GM19397 (cell line): ENCODE measurements at regions not wholly inside any gene's neighbourhood (a gene's known extent, or its start where the extent isn't known, plus 50 kb on each side); places are given as distances from the start of the nearest gene placed in this dataset.

Source experiments
- ATAC-seq: cut with Tn5 transposase; IDR thresholded peaks from one replicate; pipeline ENCODE4 v1.9.1; 2021; ENCODE audit warnings: mild to moderate bottlenecking, moderate library complexity; ENCODE audit not compliant: unreplicated experiment

DNA sequence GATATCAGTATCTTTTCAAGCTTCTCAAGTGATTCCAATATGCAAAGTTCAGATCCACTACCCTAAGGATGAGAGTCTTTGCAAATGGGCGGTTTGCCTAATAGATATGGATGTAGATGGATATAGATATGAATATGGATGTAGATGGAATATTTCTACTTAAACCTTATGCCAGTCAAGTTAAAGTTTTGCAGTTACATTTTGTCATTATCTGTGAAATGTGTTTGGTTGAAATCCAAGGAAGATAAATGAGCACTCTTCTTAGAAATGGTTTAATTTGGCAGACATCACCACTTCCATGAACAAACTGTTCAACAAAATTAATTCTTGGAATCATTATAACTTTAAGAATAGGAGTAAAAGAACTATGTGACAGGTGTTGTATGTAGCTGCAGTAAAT is 1066.6 kb downstream of the PCDH18 start:
- no peak for ATAC-seq

DNA sequence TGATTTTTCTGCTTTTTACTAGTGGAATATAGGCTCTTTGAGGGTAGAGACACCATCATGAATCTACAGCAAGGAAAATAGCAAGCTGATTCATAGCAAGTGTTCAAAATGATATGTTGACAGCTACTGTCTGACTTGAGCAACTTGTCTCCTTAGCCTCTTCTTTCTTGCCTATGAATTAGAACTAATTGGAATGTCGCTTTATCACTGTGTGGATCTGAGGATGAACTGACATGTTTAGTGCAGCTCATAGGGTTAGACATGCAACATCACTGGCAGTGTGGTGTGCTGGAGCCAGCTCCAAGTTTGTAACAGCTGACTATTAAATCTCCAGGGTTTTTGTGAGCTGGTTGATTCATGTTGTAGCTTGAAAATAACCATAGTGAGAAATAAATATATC is 1068.4 kb downstream of the PCDH18 start:
- ATAC-seq: no peak

DNA sequence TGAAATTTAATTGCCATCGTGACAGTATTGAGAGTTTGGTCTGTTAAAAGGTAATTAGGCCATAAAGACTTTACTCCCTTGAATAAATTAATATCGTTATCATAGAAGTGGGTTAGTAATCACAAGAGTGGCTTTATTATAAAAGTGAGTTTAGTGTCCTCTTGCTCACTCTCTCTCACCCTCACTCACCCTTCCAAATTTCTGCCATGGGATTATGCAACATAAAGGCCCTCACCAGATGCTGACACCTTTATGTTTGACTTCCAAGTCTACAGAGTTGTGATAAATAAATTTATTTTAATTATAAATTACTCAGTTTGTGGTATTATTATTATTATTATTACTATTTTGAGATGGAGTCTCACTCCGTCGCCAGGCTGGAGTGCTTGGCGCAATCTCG is 1070.8 kb downstream of the PCDH18 start:
- ATAC-seq: no peak

DNA sequence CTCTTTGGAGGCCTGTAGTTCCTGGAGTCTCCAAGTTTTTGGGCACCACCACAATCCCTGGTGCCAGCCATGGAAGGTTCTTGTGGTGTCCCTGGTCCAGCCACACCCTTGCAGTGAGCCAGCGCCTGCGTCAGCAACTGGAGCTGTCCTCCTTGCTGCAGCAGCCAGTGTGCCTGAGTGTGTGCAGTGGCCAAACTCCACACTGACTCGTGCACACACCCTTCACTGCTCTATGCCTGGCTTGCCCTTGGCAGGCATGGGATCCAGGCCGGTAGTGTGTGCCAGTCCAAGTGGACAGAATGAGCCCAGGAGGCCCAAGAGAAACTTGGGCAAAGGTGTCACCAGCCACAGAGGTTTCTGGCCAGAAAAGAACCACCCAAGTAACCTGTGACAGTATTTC is 1074.0 kb downstream of the PCDH18 start:
- ATAC-seq: no peak

DNA sequence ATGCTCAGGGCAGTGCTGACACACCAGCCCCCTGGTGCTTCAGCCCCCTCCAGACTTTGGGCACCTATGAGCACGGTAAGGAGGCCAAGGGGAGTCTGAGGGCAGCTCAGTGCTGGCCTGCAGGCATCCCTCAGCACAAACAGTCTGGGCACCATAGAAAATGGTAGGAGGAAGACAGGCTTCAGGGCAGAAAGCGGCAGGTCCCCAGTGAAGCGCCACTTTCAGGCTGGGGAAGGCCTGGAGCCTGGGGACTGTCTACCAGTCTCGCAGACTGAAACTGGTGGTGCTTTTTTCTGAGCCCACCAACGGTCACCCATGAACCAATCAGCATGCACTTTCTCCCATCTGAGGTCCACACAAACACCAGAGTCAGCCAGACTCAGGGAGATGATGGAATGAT is 1074.7 kb downstream of the PCDH18 start:
- ATAC-seq: no peak

DNA sequence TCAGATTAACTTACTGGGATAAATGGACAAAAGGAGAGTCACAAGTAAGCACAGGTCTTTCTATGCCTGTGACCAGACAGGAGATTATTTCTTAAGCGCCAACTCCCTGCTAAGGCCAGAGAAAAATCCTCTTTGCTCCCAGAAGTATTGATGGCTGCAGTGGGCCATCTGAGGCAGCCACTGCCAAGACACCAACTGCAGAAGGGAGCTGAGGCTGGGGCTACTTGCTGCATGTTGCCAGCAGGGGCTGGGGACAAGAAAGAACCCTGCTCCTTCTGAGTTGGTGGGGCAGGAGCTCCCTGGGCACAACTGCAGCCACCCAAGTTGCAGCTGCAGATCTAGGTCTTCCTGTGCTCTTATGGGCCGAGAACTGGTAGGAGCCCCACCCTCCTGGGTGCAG is 1075.3 kb downstream of the PCDH18 start:
- ATAC-seq: no peak

DNA sequence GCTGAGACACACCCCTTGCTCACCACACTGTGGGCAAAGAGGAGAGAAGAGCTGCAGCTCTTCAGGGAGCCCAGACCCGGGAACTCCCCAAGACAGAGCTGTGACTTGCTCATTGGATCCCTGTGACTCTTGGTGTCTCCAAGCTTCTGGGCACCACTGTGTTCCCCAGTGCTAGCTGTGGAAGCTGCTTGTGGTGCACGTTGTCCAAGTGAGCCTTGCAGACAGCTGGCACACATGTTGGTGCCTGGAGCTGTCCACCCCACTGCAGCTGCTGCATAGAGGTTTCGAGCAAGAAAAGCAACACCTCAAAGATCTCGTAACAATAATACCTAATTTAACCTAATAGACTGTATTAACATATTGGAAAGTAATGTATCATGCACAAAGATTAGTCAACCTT is 1089.3 kb downstream of the PCDH18 start:
- ATAC-seq: no peak

DNA sequence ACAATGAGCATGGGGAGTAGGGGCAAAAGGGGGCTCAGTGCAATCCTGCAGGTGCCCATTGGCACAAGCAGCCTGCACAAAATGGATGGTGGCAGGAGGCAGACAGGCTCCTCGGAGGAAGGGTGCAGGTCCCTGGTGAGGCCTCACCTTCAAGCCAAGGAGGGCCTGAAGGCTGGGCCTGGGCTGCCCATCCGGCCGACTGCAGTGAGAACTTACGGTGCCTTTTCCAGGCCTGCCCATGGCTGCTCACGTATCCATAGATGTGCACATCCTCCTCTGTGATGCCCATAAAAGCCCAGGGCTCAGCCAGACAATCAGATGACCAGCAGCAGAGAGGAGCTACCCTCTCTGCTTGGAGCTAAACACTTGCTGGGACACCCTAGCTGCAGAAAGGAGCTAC is 1089.8 kb downstream of the PCDH18 start:
- ATAC-seq: no peak

DNA sequence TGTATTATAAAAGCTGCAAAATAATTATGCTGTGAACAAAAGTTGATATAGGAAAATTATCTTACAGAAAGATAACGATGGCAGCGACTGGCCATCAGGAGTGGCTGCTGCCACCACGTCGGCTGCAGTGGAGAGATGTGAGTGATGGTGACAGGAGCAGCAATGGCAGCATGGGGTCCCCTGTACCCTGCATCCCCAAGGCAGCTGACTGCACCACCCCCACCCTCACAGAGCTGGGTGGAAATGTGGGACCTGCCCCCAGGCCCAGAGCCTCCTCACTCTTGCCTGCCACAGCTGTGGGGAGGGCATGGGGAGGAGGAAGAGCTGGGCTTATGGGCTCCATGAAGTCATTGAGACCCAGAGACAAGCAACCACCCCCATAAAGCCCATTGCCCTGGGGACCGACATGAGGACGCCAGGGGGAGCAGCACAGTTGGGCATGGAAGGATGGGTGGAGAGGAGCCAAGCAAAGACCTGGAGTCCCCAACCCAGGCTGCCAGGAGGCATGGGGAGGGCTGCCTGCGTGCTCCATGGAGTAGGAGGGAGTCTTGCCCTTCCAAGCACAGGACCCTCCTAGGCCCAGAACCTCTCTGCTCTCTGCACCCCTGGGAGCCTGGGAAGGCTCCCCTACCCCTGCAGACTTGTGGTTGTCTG is 1090.5 kb downstream of the PCDH18 start:
- no peak for ATAC-seq

DNA sequence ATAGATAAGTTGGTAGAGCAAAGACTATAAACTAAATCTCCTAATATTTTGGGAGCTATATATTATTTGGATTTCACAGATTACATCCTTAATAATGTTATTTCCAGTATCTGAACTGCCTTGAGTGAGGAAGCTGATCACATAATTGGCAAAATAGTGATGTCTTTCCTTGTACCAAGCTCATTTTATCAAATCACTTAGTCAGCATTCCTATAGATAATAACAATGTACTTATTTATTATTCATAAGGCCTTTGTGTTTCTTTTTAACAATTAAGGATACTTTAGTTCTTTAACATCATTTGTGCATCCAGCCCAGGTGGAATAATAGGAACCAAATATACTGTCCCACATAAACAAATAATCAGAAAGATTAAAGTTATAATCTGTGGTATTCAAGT is 1093.6 kb downstream of the PCDH18 start:
- ATAC-seq: no peak

DNA sequence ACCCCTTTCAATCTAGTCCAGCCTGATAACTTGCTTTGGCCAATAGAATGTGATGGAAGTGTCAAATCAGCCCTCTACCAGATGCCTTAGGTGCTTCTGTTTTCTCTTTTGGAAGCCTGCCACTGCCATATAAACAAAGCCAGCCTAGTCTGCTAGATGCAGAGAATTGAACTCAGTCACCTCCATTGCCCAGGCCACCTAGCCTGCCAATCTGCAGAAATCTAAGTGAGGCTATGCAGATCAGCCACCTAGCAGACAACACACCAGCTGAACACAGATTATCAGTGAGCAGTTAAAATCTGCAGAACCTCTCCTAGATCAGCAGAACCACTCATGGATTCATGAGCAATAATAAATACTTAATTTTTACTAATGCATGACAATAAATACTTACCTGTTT is 1108.2 kb downstream of the PCDH18 start:
- no peak for ATAC-seq

DNA sequence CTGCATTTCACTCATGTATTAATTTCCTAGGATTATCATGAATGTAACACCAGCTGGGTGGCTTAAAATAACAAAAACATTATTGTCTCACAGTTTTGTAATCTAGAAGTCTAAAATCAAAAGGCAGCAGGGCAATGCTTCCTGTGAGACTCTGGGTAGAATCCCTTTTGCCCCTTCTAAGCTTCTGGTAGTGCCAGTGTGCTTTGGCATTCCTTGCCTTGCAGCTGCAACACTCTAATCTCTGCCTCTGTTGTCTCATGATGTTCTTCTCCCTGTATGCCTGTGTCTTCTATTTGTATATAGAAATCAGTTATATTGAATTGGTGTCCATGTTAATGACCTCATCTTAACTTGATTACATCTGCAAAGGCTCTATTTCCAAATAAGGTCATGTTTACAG is 1117.3 kb downstream of the PCDH18 start:
- no peak for ATAC-seq

DNA sequence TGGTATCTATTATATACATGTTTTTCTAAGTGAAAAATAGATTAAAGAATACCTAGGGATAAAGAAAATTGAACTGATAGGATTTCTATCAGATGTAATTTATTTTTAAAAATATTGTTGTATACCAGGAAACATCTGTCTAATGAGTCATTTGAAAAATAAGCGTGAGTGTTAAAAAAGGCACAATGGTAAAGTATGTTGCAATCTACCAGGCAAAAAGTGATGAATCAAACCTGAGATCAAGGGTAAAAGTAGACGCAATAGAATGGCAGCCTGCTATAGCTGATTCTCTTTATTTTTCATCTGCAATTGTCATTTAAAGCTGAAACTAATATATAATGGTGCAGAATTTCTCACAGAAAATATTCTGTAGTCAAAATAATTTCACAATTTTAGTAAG is 1119.6 kb downstream of the PCDH18 start:
- no peak for ATAC-seq

DNA sequence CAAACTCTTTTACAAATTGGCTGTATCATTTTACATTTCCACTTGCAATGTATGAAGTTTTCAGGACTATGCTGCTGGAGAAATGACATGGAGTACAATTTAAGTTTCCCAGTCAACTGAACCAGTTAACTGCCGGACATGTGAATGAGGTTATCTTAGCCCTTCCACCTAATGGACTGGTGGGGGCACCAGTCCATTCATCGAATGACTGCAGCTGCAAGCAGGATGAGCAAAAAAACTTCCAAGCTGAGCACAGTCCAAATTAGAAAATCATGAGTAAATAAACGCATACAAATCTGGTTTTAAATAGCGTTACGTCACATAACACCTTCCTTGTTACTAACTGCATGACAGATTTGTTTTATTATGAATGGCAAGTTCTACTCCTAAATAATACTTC is 1131.5 kb downstream of the PCDH18 start:
- no peak for ATAC-seq

DNA sequence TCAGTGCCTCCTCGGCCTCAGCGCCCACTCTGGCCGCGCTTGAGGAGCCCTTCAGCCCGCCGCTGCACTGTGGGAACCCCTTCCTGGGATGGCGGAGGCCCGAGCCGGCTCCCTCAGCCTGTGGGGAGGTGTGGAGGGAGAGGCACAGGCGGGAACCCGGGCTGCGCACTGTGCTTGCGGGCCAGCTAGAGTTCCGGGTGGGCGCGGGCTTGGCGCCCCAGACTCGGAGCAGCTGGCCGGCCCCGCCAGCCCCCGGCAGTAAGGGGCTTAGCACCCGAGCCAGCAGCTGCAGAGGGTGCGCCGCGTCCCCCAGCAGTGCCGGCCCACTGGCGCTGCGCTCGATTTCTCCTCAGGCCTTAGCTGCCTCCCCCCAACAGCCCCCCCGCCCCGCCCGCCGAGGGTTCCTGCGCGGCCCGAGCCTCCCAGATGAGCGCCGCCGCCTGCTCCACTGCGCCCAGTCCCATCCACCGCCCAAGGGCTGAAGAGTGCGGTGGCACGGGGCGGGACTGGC is 1137.0 kb downstream of the PCDH18 start:
- ATAC-seq: no peak

DNA sequence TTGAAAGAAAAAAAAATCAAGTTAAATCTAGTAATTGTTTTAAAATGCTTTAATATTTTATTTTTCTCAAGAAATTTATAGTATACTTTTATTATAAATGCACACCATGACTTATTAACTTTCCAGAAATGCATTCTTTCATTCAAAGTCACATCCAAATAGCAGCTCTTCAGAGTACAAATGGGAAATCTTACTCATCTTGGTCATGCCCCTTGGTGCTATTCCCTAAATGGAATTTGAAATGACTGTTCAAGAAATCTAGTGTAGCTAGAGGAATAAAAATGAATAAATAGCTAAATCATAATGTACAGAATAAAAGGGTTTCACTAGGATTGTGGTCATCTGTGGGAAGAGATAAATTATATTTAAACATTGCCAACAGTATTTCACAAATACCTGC is 1139.7 kb downstream of the PCDH18 start:
- no peak for ATAC-seq

DNA sequence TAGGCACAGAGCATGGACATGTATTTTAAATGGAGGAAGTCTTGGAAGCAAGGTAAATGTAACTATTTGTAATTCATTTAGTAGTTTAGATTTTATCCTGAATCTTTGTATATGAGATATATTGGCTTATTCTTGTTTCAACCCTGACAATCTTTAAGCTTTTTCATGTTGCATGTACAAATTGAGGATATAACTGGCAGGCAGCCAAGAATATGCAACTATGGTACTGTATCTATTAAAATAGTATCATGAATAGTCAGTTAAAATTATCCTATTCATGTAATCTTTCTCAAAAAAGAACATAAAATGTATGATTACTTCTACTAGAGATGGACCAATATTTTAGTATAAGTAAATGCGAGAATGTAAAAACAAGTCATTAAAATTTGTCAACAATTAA is 1141.5 kb downstream of the PCDH18 start:
- no peak for ATAC-seq

DNA sequence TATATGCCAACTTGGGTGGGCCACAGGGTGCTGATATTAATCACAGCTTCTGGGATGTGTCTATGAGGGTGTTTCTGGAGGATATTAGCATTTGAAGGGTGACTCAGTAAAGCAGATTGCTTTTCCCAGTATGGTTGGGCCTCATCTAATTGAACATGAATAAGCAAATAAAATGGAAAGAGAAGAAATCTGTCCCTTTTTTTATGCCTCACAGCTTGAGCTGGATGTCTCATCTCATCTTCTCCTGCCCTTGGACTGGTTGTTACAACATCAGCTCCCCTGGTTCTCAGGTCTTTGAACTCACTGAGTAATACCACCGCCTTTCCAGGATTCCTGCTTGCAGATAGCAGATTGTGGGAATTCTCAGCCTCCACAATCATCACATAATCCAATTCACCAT is 1149.2 kb downstream of the PCDH18 start:
- ATAC-seq: no peak

DNA sequence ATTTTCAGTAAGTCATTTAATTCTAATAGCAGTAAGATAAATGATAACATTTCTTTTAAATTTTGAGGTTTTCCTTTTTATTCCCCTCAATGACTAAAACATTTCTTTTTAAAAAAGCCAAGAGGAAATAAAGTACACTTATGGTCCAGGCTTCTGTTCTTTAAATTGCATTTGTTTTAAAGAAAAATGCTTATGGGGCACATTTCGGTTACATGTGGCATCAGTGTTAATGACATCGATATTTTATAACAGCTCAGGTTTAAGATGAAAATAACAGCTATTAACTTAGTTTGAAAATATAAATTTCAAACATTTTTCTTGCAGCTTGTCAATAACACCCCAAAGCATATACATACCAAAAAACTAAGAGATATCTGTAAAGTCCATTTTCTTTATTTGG is 1161.1 kb downstream of the PCDH18 start:
- ATAC-seq: no peak

DNA sequence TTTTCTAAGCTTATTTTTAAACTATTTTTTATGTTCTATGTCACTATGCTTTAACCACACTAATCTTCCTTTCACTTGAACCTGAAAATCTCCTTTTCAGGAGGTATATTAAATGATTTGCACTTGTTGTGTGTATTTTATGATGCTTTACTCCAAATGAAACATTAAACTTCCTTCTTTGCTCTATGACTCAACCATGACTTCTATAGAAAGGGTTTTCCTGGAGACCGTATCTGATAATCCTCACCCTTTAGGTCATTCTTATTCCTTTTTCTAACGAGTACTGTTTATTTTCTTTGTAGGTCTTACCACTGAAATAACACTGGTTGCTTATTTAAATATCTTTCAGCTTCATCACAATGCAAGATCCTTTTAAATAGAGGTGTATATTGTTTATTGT is 1163.2 kb downstream of the PCDH18 start:
- ATAC-seq: no peak

DNA sequence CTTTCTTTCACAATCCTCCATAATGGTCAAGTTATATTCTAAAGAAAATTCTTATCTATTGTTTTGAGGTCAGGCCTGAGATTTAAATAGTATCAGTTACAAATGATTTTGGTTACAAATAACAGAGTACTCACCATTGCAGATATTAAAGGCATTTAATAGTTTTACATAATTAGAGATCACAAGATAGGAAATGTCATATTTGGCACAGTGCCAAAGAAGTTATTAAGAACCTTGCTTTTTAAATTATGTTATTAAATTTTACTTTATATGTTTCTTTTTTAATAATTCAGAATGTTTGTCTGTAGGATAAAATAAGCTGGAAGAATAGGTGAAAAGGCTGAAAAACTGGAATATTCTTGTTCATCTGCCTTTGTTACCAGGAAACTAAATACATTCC is 1174.7 kb downstream of the PCDH18 start:
- no peak for ATAC-seq

DNA sequence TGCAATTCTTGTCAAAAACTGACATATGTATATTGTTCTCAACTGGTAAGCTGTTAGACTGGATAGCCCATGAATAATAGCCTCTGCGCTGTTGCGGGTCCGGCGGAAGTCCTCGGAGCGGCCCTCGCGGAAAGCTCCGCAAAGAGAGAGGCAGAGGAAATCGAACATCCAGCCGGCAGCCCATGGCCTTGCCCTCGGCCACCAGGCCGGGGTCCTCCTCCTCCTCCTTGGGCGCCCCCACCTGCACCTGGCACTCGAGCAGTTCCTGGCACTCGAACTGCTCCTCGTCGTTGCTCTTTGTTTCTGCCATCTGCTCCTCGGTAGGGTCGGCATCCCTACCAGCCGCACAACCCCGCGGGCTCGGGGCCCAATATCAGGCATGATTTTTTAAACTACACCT is 1176.3 kb downstream of the PCDH18 start:
- no peak for ATAC-seq

DNA sequence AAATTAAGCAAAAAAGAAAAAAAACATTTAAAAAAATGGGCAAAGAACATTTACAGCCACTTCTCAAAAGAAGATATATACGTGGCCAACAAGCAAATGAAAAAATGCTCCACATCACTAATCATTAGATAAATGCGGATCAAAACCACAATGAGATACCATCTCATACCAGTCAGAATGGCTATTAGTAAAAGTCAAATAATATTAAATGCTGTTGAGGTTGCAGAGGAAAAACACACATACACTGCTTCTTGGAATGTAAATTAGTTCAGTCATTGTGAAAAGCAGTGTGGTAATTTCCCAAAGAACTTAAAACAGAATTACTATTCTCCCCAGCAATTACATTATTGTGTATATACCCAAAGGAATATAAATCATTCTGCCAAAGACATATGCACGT is 1189.0 kb downstream of the PCDH18 start:
- no peak for ATAC-seq
